Tibial nerve (tissue), 4 donors: ENCODE measurements at regions not wholly inside any gene's neighbourhood (a gene's known extent, or its start where the extent isn't known, plus 50 kb on each side); places are given as distances from the start of the nearest gene placed in this dataset.

ENCODE experiments used
- DNase-seq, 2 donors: peaks; one replicate each; pipeline ENCODE4 v3.0.0-alpha.2; 2019; ENCODE audit warnings: low spot score in 2 of 2
- H3K27ac ChIP-seq, 4 donors: fragments of 200-600 bp; sonication (generic) in 3 of 4; one replicate each; pipeline ENCODE4 v1.5.1; 2017 to 2019; ENCODE audit warnings: mild to moderate bottlenecking in 1 of 4
- H3K27me3 ChIP-seq, 2 donors: fragments of 200-600 bp; sonication (generic) in 1 of 2; one replicate each; pipeline versions ENCODE4 v1.5.1 to v1.6.0; 2017 to 2019
- H3K36me3 ChIP-seq, 3 donors: fragments of 200-600 bp; sonication (generic); one replicate each; pipeline ENCODE4 v1.5.1; 2018 to 2019
- H3K4me1 ChIP-seq, 4 donors: fragments of 200-600 bp; sonication (generic) in 3 of 4; one replicate each; pipeline ENCODE4 v1.5.1; 2017 to 2019
- H3K4me3 ChIP-seq, 4 donors: fragments of 200-600 bp; sonication (generic) in 3 of 4; one replicate each; pipeline ENCODE4 v1.5.1; 2017 to 2019; ENCODE audit warnings: mild to moderate bottlenecking in 1 of 4, moderate library complexity in 1 of 4
- H3K9me3 ChIP-seq, 4 donors: fragments of 200-600 bp; sonication (generic) in 3 of 4; one replicate each; pipeline ENCODE4 v1.5.1; 2017 to 2019
- CTCF ChIP-seq, 5 experiments: fragments of 200-600 bp in 3 of 5; fragments of 450-650 bp in 2 of 5; sonication (generic) in 3 of 5; IDR thresholded peaks; one replicate each; pipeline ENCODE4 v1.5.1; 2016 to 2019; ENCODE audit warnings: antibody characterized with exemption in 5 of 5, mild to moderate bottlenecking in 3 of 5, moderate library complexity in 2 of 5
- EP300 ChIP-seq, 2 donors: sonication (generic); formaldehyde crosslinking; IDR thresholded peaks; one replicate each; pipeline ENCODE4 v1.6.1; 2017; ENCODE audit warnings: antibody characterized with exemption in 2 of 2, mild to moderate bottlenecking in 1 of 2
- POLR2A ChIP-seq, 2 donors: fragments of 450-650 bp; IDR thresholded peaks; one replicate each; pipeline ENCODE4 v1.6.1; 2017; ENCODE audit warnings: antibody characterized with exemption in 2 of 2, mild to moderate bottlenecking in 2 of 2, moderate library complexity in 2 of 2
- WGBS, 2 donors: methylation state at CpG; one replicate each; pipeline ENCODE4 v1.1.5; 2018; 5-methylcytosine and 5-hydroxymethylcytosine counted together

DNA sequence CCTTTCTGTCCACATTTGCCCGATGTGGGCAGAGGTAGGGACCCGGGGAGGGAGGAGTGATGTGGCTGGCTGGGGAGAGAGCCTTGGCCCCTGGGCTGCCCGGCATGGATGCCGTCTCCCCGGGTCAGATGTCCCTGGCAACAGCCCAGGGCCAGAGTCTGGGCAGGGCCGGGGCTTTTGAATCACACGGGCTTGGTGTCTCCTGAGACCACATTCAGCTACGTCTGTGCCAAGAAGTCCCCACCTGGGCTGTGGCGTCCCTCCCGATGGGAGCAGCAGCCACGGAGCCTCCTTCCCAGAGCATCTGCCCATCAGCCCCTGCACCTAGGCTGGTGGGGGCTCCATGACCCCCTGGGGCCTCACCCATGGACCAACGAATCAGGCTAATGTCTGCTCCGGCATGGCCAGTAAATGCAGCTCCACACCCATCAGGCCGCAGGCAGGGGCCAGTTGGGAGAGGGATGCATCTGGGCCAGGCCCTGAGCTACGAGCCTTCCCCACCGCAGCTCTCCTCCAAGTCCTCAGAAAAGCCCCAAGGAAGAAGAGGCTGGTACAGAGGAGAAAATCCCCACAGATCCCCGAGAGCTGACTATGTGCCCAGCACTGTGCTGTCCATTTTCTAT, 109.4 kb downstream of the RFLNA start:
- H3K4me3 ChIP-seq, result no peak overlapping the region
- DNase-seq, result no peak
- H3K36me3 ChIP-seq, result peaks cover 0 to 71% (median 8%) of the 10 kb centered on the region in 3 donors
- H3K27ac ChIP-seq, result peak overlapping the region in 3 of 4 donors; percentile 28 to 84 (median 70)
- no peaks in the 10 kb centered on the region for H3K9me3 ChIP-seq
- 30 to 53% methylated on average over 16 to 17 of the region's 17 CpGs for WGBS, 2 donors
- TF ChIP-seq EP300 (IDR thresholded peaks at IDR 0.05) (no peak), POLR2A (IDR thresholded peaks at IDR 0.05) (no peak), CTCF (IDR thresholded peaks at IDR 0.05) (no peak)
- H3K4me1 ChIP-seq, result peaks cover 0 to 57% (median 29%) of the 10 kb centered on the region in 4 donors
- no peaks in the 10 kb centered on the region for H3K27me3 ChIP-seq

DNA sequence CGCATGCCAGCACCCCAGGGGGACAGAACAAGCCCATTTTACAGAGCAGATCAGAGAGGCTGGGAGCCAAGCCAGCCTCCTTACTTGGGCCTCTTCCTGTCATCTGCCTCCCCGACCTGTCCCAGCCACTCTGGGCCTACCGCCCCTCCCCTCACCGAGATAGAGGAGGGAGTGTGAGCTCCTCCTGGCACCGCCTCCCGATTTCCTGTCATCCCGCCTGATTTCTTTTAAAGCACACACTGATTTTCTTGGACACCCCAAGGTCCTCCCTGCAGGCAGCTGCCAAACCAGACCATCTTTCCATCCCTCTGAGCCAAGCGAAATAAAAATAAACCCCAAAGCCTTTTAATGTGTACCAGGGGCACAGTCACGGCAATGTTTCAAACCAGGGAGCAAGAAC, 108.4 kb downstream of the RFLNA start:
- Histone ChIP-seq H3K4me3 (no peak overlapping the region), H3K27ac (peak overlapping the region in 3 of 4 donors; percentile 51 to 84 (median 70)), H3K36me3 (peaks cover 0 to 61% (median 8%) of the 10 kb centered on the region in 3 donors), H3K4me1 (peaks cover 0 to 67% (median 39%) of the 10 kb centered on the region in 4 donors), H3K9me3 (no peaks in the 10 kb centered on the region), H3K27me3 (no peaks in the 10 kb centered on the region)
- TF ChIP-seq CTCF (IDR thresholded peaks at IDR 0.05) (peak in 1 of 5 experiments; percentile 9), EP300 (IDR thresholded peaks at IDR 0.05) (peak in 1 of 2 donors; percentile 65), POLR2A (IDR thresholded peaks at IDR 0.05) (no peak)
- 44 to 47% methylated on average over 8 to 9 of the region's 9 CpGs for WGBS, 2 donors
- DNase-seq, result peak; percentile 53 to 65

- WGBS, 2 donors, result 49 to 51% methylated on average over 22 to 23 of the region's 23 CpGs
- Histone ChIP-seq H3K9me3 (no peaks in the 10 kb centered on the region), H3K27ac (peak overlapping the region in 3 of 4 donors; percentile 51 to 84 (median 70)), H3K27me3 (no peaks in the 10 kb centered on the region), H3K36me3 (peaks cover 0 to 57% (median 8%) of the 10 kb centered on the region in 3 donors), H3K4me3 (no peak overlapping the region), H3K4me1 (peaks cover 0 to 76% (median 47%) of the 10 kb centered on the region in 4 donors)
- DNase-seq, result no peak
- TF ChIP-seq CTCF (IDR thresholded peaks at IDR 0.05), result no peak
- TF ChIP-seq POLR2A (IDR thresholded peaks at IDR 0.05), result no peak
- TF ChIP-seq EP300 (IDR thresholded peaks at IDR 0.05), result no peak
Observed at GRCh38 chr12:124402248-124403066, 107.6 kb downstream of the RFLNA start.

- Histone ChIP-seq H3K4me3 (no peak overlapping the region), H3K9me3 (no peaks in the 10 kb centered on the region), H3K4me1 (peaks cover 0 to 83% (median 54%) of the 10 kb centered on the region in 4 donors), H3K27me3 (no peaks in the 10 kb centered on the region), H3K27ac (peak overlapping the region in 3 of 4 donors; percentile 29 to 70 (median 30)), H3K36me3 (peaks cover 0 to 57% (median 8%) of the 10 kb centered on the region in 3 donors)
- no peak for TF ChIP-seq EP300 (IDR thresholded peaks at IDR 0.05)
- TF ChIP-seq POLR2A (IDR thresholded peaks at IDR 0.05), result no peak
- TF ChIP-seq CTCF (IDR thresholded peaks at IDR 0.05), result no peak
- WGBS, 2 donors, result 72 to 74% methylated on average over 15 of the region's 15 CpGs
- no peak for DNase-seq
Observed at GRCh38 chr12:124401704-124402221, 106.9 kb downstream of the RFLNA start.
